Activated T-helper 2 cell treated with anti-CD3 and anti-CD28 coated beads, Interferon-gamma antibody, Interleukin-2, Interleukin-4, amounts not matched to agents 10 μg/mL and 5 μg/mL and 100 μg/mL, durations not matched to agents 14 hours and 24 hours and 36 hours (primary cell): ENCODE measurements at regions not wholly inside any gene's neighbourhood (a gene's known extent, or its start where the extent isn't known, plus 50 kb on each side); places are given as distances from the start of the nearest gene placed in this dataset.
"Not testable (repeated sequence)": the region's sequence is repeated elsewhere in the genome, so short reads cannot be mapped to it uniquely, and the experiment has no call there.

ENCODE experiments used
- DNase-seq: peaks from one replicate; pipeline ENCODE4 v3.0.0; 2021; ENCODE audit warnings: low spot score
- H3K27ac Mint-ChIP-seq: one replicate; pipeline ENCODE4 v1.8.0; 2021; ENCODE audit warnings: mixed read lengths
- H3K27me3 Mint-ChIP-seq: one replicate; pipeline ENCODE4 v1.8.0; 2021; ENCODE audit warnings: low read depth, mixed read lengths
- H3K36me3 Mint-ChIP-seq: one replicate; pipeline ENCODE4 v1.8.0; 2021; ENCODE audit warnings: low read depth, mixed read lengths
- H3K4me1 Mint-ChIP-seq: one replicate; pipeline ENCODE4 v1.8.0; 2021; ENCODE audit warnings: low read depth, mixed read lengths
- H3K4me3 Mint-ChIP-seq: one replicate; pipeline ENCODE4 v1.8.0; 2021; ENCODE audit warnings: low read depth, mild to moderate bottlenecking, moderate library complexity, mixed read lengths
- H3K9me3 Mint-ChIP-seq: one replicate; pipeline ENCODE4 v1.8.0; 2021; ENCODE audit warnings: mixed read lengths
- intact Hi-C: fragments of 100-400 bp; cut with micrococcal nuclease; formaldehyde crosslinking; loops from one replicate; pipeline ENCODE4 v1.15.1; 2023

- DNase-seq = no peak
- Mint-ChIP-seq H3K4me3 (no peak overlapping the region), H3K27me3 (peaks cover 27% of the 10 kb centered on the region), H3K36me3 (no peaks in the 10 kb centered on the region), H3K27ac (no peak overlapping the region), H3K9me3 (no peaks in the 10 kb centered on the region), H3K4me1 (no peaks in the 10 kb centered on the region)
- intact Hi-C loops = no loop called here
These were observed 98.9 kb upstream of the MAPRE2 start for GRCh38 chr18:34942276-34942675.

GRCh38 chr18:34942975-34943374 is 98.2 kb upstream of the MAPRE2 start:
- H3K27ac Mint-ChIP-seq = no peak overlapping the region
- intact Hi-C loops = no loop called here

GRCh38 chr18:34943587-34943986 is 97.6 kb upstream of the MAPRE2 start:
- Mint-ChIP-seq H3K4me1 (no peaks in the 10 kb centered on the region), H3K9me3 (no peaks in the 10 kb centered on the region), H3K27me3 (peaks cover 24% of the 10 kb centered on the region), H3K36me3 (no peaks in the 10 kb centered on the region), H3K4me3 (no peak overlapping the region), H3K27ac (no peak overlapping the region)
- intact Hi-C loops = no loop called here
- DNase-seq = no peak

More at GRCh38 chr18:34942975-34943374, 98.2 kb upstream of the MAPRE2 start:
- Mint-ChIP-seq H3K27me3 (peaks cover 24% of the 10 kb centered on the region), H3K4me1 (no peaks in the 10 kb centered on the region), H3K4me3 (no peak overlapping the region), H3K36me3 (no peaks in the 10 kb centered on the region), H3K9me3 (no peaks in the 10 kb centered on the region)
- no peak for DNase-seq

GRCh38 chr18:34947711-34948125 is 93.5 kb upstream of the MAPRE2 start:
- Mint-ChIP-seq H3K27ac (no peak overlapping the region), H3K9me3 (no peaks in the 10 kb centered on the region), H3K4me3 (no peak overlapping the region), H3K27me3 (peaks cover 16% of the 10 kb centered on the region), H3K36me3 (no peaks in the 10 kb centered on the region), H3K4me1 (no peaks in the 10 kb centered on the region)
- DNase-seq = no peak
- intact Hi-C loops = no loop called here

- H3K27ac Mint-ChIP-seq = no peak overlapping the region
- no peaks in the 10 kb centered on the region for H3K9me3 Mint-ChIP-seq
- DNase-seq = no peak
- intact Hi-C loops = no loop called here
- H3K27me3 Mint-ChIP-seq = peaks cover 5% of the 10 kb centered on the region
- H3K4me1 Mint-ChIP-seq = no peaks in the 10 kb centered on the region
- no peak overlapping the region for H3K4me3 Mint-ChIP-seq
- H3K36me3 Mint-ChIP-seq = no peaks in the 10 kb centered on the region
These were observed 89.4 kb upstream of the MAPRE2 start for GRCh38 chr18:34951625-34952379.

GRCh38 chr18:34953212-34953611 is 88.0 kb upstream of the MAPRE2 start:
- intact Hi-C loops = no loop called here
- Mint-ChIP-seq H3K27ac (no peak overlapping the region), H3K4me1 (no peaks in the 10 kb centered on the region), H3K4me3 (no peak overlapping the region), H3K9me3 (no peaks in the 10 kb centered on the region), H3K36me3 (no peaks in the 10 kb centered on the region), H3K27me3 (peaks cover 9% of the 10 kb centered on the region)
- no peak for DNase-seq

GRCh38 chr18:34955494-34955893 is 85.7 kb upstream of the MAPRE2 start:
- DNase-seq, H3K4me3 Mint-ChIP-seq, intact Hi-C loops, H3K9me3 Mint-ChIP-seq, H3K4me1 Mint-ChIP-seq, H3K36me3 Mint-ChIP-seq, H3K27ac Mint-ChIP-seq: not testable (repeated sequence)
- H3K27me3 Mint-ChIP-seq = peaks cover 20% of the 10 kb centered on the region

GRCh38 chr18:34956663-34957062 is 84.5 kb upstream of the MAPRE2 start:
- no peaks in the 10 kb centered on the region for H3K9me3 Mint-ChIP-seq
- H3K27me3 Mint-ChIP-seq = peaks cover 24% of the 10 kb centered on the region
- intact Hi-C loops = no loop called here
- DNase-seq = no peak
- H3K4me3 Mint-ChIP-seq = no peak overlapping the region
- peaks cover 2% of the 10 kb centered on the region for H3K4me1 Mint-ChIP-seq
- no peak overlapping the region for H3K27ac Mint-ChIP-seq
- H3K36me3 Mint-ChIP-seq = no peaks in the 10 kb centered on the region

GRCh38 chr18:34957119-34957863 is 83.9 kb upstream of the MAPRE2 start:
- Mint-ChIP-seq H3K4me3 (no peak overlapping the region), H3K4me1 (peaks cover 2% of the 10 kb centered on the region), H3K27ac (no peak overlapping the region), H3K36me3 (no peaks in the 10 kb centered on the region), H3K27me3 (peaks cover 27% of the 10 kb centered on the region), H3K9me3 (no peaks in the 10 kb centered on the region)
- intact Hi-C loops = no loop called here
- DNase-seq = no peak

- Mint-ChIP-seq H3K4me3 (no peak overlapping the region), H3K4me1 (peaks cover 2% of the 10 kb centered on the region), H3K36me3 (no peaks in the 10 kb centered on the region), H3K27me3 (peaks cover 28% of the 10 kb centered on the region), H3K27ac (no peak overlapping the region), H3K9me3 (no peaks in the 10 kb centered on the region)
- no peak for DNase-seq
- intact Hi-C loops = no loop called here
These were observed 83.4 kb upstream of the MAPRE2 start for GRCh38 chr18:34957864-34958259.

GRCh38 chr18:34959211-34959829 is 81.9 kb upstream of the MAPRE2 start:
- H3K9me3 Mint-ChIP-seq = no peaks in the 10 kb centered on the region
- H3K27me3 Mint-ChIP-seq = peaks cover 33% of the 10 kb centered on the region
- intact Hi-C loops = no loop called here

GRCh38 chr18:34959989-34960388 is 81.2 kb upstream of the MAPRE2 start:
- Mint-ChIP-seq H3K4me1 (peaks cover 2% of the 10 kb centered on the region), H3K27ac (no peak overlapping the region), H3K27me3 (peaks cover 33% of the 10 kb centered on the region), H3K36me3 (no peaks in the 10 kb centered on the region), H3K4me3 (no peak overlapping the region), H3K9me3 (no peaks in the 10 kb centered on the region)
- intact Hi-C loops = no loop called here
- DNase-seq = no peak

More at GRCh38 chr18:34959211-34959829, 81.9 kb upstream of the MAPRE2 start:
- DNase-seq = no peak
- H3K27ac Mint-ChIP-seq = no peak overlapping the region
- no peaks in the 10 kb centered on the region for H3K36me3 Mint-ChIP-seq
- H3K4me1 Mint-ChIP-seq = peaks cover 2% of the 10 kb centered on the region
- H3K4me3 Mint-ChIP-seq = no peak overlapping the region

- H3K4me1 Mint-ChIP-seq = peaks cover 2% of the 10 kb centered on the region
- H3K4me3 Mint-ChIP-seq = no peak overlapping the region
- no peaks in the 10 kb centered on the region for H3K36me3 Mint-ChIP-seq
- peaks cover 19% of the 10 kb centered on the region for H3K27me3 Mint-ChIP-seq
- DNase-seq = no peak
- no peaks in the 10 kb centered on the region for H3K9me3 Mint-ChIP-seq
- intact Hi-C loops = no loop called here
- no peak overlapping the region for H3K27ac Mint-ChIP-seq
These were observed 76.1 kb upstream of the MAPRE2 start for GRCh38 chr18:34965108-34965507.
